OCI-LY7 (cell line): ENCODE measurements at regions not wholly inside any gene's neighbourhood (a gene's known extent, or its start where the extent isn't known, plus 50 kb on each side); places are given as distances from the start of the nearest gene placed in this dataset.

Source experiments
- BruUV-seq: library from RNA; stranded (reverse); fragments of 400-500 nt; replicated peaks from 2 replicates; lab custom pipeline; 2021; lab: Mats Ljungman, UMichigan
- CTCF ChIA-PET: fragments of 300-600 bp; sonication (Branson Sonifier 250); formaldehyde crosslinking; loops from one replicate; lab custom pipeline; 2022; ENCODE audit warnings: antibody characterized with exemption; ENCODE audit not compliant: unreplicated experiment; lab: Charles Lee
- POLR2A ChIA-PET: fragments of 300-600 bp; sonication (Branson Sonifier 250); formaldehyde crosslinking; loops from one replicate; lab custom pipeline; 2022; ENCODE audit warnings: antibody characterized with exemption; lab: Charles Lee
- DNase-seq: peaks from one replicate; pipeline ENCODE4 v3.0.0-alpha.2; 2015; ENCODE audit warnings: low spot score
- H2AFZ ChIP-seq: fragments of 200-600 bp; sonication (generic), shearing (Covaris generic); 2 replicates; pipeline ENCODE4 v1.6.1; 2014; ENCODE audit warnings: mild to moderate bottlenecking, antibody characterized with exemption, low read length, moderate library complexity
- H3K27ac ChIP-seq: fragments of 200-600 bp; sonication (generic); 2 replicates; pipeline ENCODE4 v1.5.1; 2014; ENCODE audit warnings: mixed run types, low read depth, mild to moderate bottlenecking, moderate library complexity, low read length, inconsistent platforms; ENCODE audit not compliant: poor library complexity, severe bottlenecking
- H3K36me3 ChIP-seq: fragments of 200-600 bp; sonication (generic); 2 replicates; pipeline ENCODE4 v1.6.1; 2014; ENCODE audit warnings: mild to moderate bottlenecking, antibody characterized with exemption, low read length, moderate library complexity, mixed read lengths; ENCODE audit not compliant: insufficient read depth
- H3K4me1 ChIP-seq: fragments of 200-600 bp; sonication (generic); 2 replicates; pipeline ENCODE4 v1.5.1; 2014; ENCODE audit warnings: mild to moderate bottlenecking, low read length; ENCODE audit not compliant: insufficient read depth, poor library complexity, severe bottlenecking
- H3K4me2 ChIP-seq: fragments of 200-600 bp; sonication (generic); 2 replicates; pipeline ENCODE4 v1.6.1; 2014; ENCODE audit warnings: mild to moderate bottlenecking, low read length
- H3K4me3 ChIP-seq: fragments of 200-600 bp; sonication (generic); 2 replicates; pipeline ENCODE4 v1.5.1; 2014; ENCODE audit warnings: mild to moderate bottlenecking, low read depth, low read length; ENCODE audit not compliant: poor library complexity, severe bottlenecking
- H3K79me2 ChIP-seq: fragments of 200-600 bp; sonication (generic); 2 replicates; pipeline ENCODE4 v1.6.1; 2016; ENCODE audit warnings: low read depth, mild to moderate bottlenecking, low read length, moderate library complexity, mixed read lengths; ENCODE audit not compliant: insufficient read depth
- H3K9me2 ChIP-seq: fragments of 200-600 bp; sonication (generic); 2 replicates; pipeline ENCODE4 v1.6.1; 2016; ENCODE audit warnings: mild to moderate bottlenecking, low read length, mixed read lengths; ENCODE audit not compliant: insufficient read depth
- H3K9me3 ChIP-seq: fragments of 200-600 bp; sonication (generic); 2 replicates; pipeline ENCODE4 v1.6.1; 2014; ENCODE audit warnings: mild to moderate bottlenecking, mixed run types, low read length, mixed read lengths
- H4K20me1 ChIP-seq: fragments of 200-600 bp; sonication (generic); 2 replicates; pipeline ENCODE4 v1.6.1; 2014; ENCODE audit warnings: mild to moderate bottlenecking, antibody characterized with exemption, low read length, moderate library complexity, mixed read lengths; ENCODE audit not compliant: insufficient read depth
- CTCF ChIP-seq: fragments of 200-600 bp; sonication (generic); conservative IDR thresholded peaks from 2 replicates; pipeline ENCODE4 v1.5.1; 2014; ENCODE audit warnings: mild to moderate bottlenecking, antibody characterized with exemption, low read length, moderate library complexity, mixed read lengths
- EZH2phosphoT487 ChIP-seq: fragments of 200-600 bp; sonication (generic); IDR thresholded peaks from 2 replicates; pipeline ENCODE4 v1.6.1; 2018; ENCODE audit warnings: low read depth, borderline replicate concordance, mild to moderate bottlenecking, mixed run types, antibody characterized with exemption, low read length, moderate library complexity, mixed read lengths
- intact Hi-C: fragments of 100-400 bp; cut with micrococcal nuclease; formaldehyde crosslinking; loops from one replicate; pipeline ENCODE4 v1.10.0; 2022; ENCODE audit not compliant: unreplicated experiment

- no peaks in the 10 kb centered on the region for H3K4me1 ChIP-seq
Measured at GRCh38 chr5:111595425-111595824, 83.1 kb upstream of the STARD4 start.

GRCh38 chr5:111589316-111589715 lies 77.0 kb upstream of the STARD4 start:
- TF ChIP-seq CTCF (no peak), EZH2phosphoT487 (no peak)
- ChIA-PET POLR2A (no interaction called here), CTCF (no interaction called here)
- no peak overlapping the region for H2AFZ ChIP-seq
- no peaks in the 10 kb centered on the region for H3K4me1 ChIP-seq
- no peak overlapping the region for H3K4me2 ChIP-seq
- H3K9me2 ChIP-seq = no peaks in the 10 kb centered on the region
- H3K79me2 ChIP-seq = no peaks in the 10 kb centered on the region
- no peak overlapping the region for H3K4me3 ChIP-seq
- H4K20me1 ChIP-seq = no peaks in the 10 kb centered on the region
- DNase-seq = no peak
- no peaks in the 10 kb centered on the region for H3K36me3 ChIP-seq
- intact Hi-C loops = no loop called here
- H3K27ac ChIP-seq = no peak overlapping the region
- BruUV-seq = no TSS peak
- no peaks in the 10 kb centered on the region for H3K9me3 ChIP-seq

More at GRCh38 chr5:111595425-111595824, 83.1 kb upstream of the STARD4 start:
- Histone ChIP-seq H3K27ac (no peak overlapping the region), H3K79me2 (no peaks in the 10 kb centered on the region), H3K4me2 (no peak overlapping the region), H3K4me3 (no peak overlapping the region), H4K20me1 (no peaks in the 10 kb centered on the region), H2AFZ (no peak overlapping the region), H3K9me3 (no peaks in the 10 kb centered on the region), H3K36me3 (no peaks in the 10 kb centered on the region), H3K9me2 (no peaks in the 10 kb centered on the region)
- TF ChIP-seq CTCF (no peak), EZH2phosphoT487 (no peak)
- intact Hi-C loops = no loop called here
- BruUV-seq = no TSS peak
- DNase-seq = no peak
- CTCF ChIA-PET = no interaction called here
- POLR2A ChIA-PET = no interaction called here

GRCh38 chr5:111587728-111588127 lies 75.4 kb upstream of the STARD4 start:
- H3K4me2 ChIP-seq = no peak overlapping the region
- no peak overlapping the region for H2AFZ ChIP-seq
- no peaks in the 10 kb centered on the region for H3K4me1 ChIP-seq
- POLR2A ChIA-PET = interaction anchor here (1.2 kb wide), 1 partner anchor 187 kb away, joined by 3 read pairs; no protein-coding TSS in a partner anchor
- H4K20me1 ChIP-seq = no peaks in the 10 kb centered on the region
- DNase-seq = no peak
- no peak overlapping the region for H3K27ac ChIP-seq
- no peaks in the 10 kb centered on the region for H3K9me2 ChIP-seq
- H3K79me2 ChIP-seq = no peaks in the 10 kb centered on the region
- no peak overlapping the region for H3K4me3 ChIP-seq
- intact Hi-C loops = no loop called here
- H3K36me3 ChIP-seq = no peaks in the 10 kb centered on the region
- no TSS peak for BruUV-seq
- TF ChIP-seq CTCF (no peak), EZH2phosphoT487 (no peak)
- H3K9me3 ChIP-seq = no peaks in the 10 kb centered on the region
- CTCF ChIA-PET = no interaction called here
